ENCODE measurements at regions not wholly inside any gene's neighbourhood (a gene's known extent, or its start where the extent isn't known, plus 50 kb on each side); places are given as distances from the start of the nearest gene placed in this dataset.

DNA sequence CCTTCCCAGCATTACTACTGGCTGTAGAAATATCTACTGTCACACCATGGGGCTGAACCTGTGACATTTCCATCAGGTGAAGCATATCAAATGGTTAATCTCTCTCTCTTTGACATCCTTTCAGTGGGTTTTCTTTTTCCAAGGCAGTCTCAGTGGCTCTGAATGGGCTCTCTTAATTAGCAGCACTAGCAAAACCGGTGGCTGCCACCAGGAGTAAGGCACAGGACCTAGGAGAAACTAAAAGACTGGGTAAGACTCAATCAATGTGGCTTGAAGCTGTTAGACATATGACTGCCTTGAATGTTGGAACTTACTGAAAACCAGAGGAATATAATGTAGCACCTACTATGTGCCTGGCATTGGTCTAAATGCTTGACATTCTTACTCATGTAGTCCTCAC, 445.0 kb upstream of the KIF2A start:
- TF ChIP-seq, protein P1, sequence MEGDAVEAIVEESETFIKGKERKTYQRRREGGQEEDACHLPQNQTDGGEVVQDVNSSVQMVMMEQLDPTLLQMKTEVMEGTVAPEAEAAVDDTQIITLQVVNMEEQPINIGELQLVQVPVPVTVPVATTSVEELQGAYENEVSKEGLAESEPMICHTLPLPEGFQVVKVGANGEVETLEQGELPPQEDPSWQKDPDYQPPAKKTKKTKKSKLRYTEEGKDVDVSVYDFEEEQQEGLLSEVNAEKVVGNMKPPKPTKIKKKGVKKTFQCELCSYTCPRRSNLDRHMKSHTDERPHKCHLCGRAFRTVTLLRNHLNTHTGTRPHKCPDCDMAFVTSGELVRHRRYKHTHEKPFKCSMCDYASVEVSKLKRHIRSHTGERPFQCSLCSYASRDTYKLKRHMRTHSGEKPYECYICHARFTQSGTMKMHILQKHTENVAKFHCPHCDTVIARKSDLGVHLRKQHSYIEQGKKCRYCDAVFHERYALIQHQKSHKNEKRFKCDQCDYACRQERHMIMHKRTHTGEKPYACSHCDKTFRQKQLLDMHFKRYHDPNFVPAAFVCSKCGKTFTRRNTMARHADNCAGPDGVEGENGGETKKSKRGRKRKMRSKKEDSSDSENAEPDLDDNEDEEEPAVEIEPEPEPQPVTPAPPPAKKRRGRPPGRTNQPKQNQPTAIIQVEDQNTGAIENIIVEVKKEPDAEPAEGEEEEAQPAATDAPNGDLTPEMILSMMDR (IDR thresholded peaks at IDR 0.05; ENCODE audit: low read length), result no peak
- TF ChIP-seq EZH2 (optimal IDR thresholded peaks at IDR 0.05; ENCODE audit: low read depth, low read length), result no peak
- no peak for TF ChIP-seq EZH2phosphoT487 (IDR thresholded peaks at IDR 0.05; ENCODE audit: low read length)
